Left renal pelvis (tissue), 4 donors: ENCODE measurements at regions not wholly inside any gene's neighbourhood (a gene's known extent, or its start where the extent isn't known, plus 50 kb on each side); places are given as distances from the start of the nearest gene placed in this dataset.

Experiments used
- DNase-seq, 4 donors: peaks; one replicate each; pipeline ENCODE4 v3.0.0-alpha.2; 2013; ENCODE audit warnings: low read depth in 4 of 4, low spot score in 3 of 4

DNA sequence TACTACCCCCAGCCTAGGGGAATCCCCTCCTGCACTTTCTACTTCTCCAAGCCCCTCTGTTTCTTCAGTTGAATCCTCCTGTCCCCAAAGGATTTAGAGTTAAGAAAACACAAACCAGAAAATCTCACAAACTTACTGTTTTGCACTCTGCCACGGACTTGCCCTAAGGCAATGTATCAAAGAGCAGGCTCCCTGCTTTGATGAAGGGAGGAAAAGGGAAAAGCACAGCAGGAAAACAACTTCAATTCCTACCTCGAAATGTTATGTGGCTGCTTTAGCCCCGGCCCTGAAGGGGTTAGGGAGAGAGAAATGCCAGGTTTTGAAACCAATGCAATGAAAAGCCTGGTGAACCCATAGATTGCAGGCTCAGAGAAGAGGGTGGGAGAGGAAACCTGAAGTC, 254.7 kb downstream of the MAN2A1 start:
- DNase-seq, result no peak

DNA sequence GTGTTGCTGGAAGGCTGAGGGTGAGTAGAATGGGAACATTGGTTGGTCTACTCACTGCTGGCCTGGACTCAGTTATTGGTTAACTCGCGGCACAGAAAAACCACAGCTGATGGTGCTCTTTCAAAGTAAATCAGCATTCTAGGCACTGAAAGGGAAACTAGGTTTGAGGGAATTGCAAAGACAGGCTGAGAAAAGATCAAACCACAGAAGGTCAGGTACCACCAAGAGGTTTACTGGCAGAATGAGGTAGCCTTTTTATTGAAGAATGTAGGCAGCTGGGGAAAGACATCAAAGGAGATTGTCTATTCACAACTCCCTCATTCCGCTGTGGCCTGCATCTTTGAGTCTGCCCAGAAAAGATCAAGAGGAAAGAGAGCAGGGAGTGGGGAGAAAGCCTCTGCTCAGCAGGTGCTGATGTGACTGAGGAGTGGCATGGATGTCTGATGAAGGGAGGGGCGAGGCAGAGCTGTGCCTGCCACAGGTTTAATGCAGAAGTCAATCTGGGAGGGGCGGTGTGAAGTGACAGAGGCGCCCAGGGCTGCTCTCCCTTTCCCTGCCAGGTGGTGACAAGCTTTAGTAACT, 255.5 kb downstream of the MAN2A1 start:
- no peak for DNase-seq

DNA sequence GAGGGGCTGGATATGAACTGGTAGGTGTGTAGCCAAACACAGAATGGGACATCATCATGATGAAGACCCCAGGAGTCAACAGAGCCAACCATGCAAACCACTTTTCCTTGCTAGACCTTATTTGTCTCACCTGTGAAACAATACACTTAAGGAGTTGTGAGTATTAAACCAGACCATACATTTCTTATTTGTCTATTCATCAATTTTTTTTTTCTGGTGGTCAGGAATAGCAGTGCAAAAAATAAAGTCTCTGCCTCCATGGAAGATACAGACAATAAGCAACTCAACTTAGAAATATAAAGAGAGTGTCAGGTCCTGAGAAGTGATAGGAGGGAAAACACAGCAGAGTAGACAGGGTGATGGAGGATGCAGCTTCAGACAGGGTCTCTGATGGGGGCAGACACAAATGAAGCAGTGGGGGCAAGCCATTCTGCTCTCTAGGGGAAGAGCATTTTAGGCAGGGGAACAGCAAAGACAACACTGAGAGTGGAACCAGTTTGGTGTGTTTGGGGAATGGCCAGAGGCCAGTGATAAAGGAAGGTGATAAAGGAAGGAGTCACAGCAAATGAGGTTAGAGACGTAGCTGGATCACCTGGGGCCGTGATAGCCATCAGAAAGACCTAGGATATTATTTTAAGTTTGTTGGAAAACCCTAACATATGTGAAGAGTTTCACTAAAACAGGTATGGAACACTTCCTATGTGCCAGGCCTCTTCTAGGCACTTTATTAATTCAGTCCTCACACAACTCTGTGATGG, 256.2 kb downstream of the MAN2A1 start:
- no peak for DNase-seq

DNA sequence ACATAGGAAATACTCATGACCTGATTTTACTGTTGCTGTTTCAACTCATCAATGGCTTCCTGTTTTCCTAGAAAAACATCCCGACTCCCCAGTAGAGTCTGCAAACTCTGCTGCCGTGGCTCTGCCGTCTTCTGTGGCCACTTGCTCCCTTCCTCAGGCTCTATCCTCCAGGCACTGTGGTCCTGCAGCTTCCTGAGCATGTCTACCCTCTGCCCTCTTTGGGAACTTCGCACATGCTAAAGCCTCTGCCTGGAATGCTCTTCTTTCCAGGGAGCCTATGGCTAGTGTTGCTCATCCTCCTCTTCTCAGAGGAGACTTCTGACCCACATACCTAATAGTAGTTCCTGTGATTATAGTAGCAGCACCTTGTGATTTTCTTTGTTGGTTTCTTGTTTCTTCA, 256.9 kb downstream of the MAN2A1 start:
- no peak for DNase-seq

DNA sequence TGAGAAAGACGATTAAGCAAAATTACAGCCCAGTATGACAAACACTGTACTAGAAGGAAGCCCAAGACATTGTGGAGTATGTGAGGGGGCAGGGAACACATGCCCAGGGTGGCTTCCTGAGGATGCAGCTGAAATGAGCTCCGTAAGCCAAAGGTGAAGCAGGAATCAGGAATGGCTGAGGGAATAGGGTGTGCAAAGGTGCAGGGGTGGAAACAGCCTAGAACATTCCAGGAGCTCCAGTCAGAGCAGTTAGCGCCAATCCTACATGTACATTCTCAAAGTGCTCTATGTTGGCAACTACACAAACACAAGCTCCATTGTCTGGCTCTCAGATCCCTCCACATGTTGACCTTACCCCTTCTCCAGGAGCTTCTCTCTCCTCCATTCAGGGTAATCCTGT, 257.9 kb downstream of the MAN2A1 start:
- DNase-seq, result no peak

DNA sequence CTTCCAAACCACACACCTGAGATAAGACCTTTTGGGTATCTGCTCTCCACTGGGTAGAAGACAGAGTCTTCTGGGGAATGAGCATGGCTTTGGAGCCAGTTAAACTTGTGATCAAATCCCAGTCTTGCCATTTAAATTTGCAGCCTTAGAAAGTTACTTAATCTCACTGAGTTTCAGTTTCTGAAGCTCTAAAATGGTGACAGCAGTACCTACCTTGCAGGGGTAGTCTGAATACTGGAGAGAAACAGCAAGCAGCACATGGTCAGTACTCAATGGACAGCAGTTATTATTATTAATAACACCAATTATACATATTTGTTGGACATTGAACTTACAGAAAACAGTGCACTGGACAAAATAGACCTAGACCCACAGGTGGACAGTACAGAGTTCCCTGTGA, 260.9 kb downstream of the MAN2A1 start:
- no peak for DNase-seq

DNA sequence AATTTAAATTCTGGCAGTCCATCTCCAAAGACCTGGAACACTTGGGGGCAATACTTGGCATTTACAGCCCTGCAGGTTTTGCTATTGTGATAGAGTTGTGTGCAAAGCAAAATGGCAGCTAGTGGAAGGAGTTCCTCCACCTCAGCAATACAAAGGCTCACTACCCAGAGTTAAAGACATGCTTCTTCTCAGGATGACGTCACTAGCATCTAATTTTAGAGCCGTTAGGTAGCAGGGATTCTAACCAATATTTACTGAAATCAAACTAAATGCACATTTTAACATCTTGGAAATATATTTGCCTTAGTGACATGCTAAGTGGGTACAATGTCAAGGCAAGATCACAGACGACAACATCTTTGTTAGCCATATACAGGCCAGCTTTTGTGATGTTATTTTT, 261.6 kb downstream of the MAN2A1 start:
- no peak for DNase-seq

DNA sequence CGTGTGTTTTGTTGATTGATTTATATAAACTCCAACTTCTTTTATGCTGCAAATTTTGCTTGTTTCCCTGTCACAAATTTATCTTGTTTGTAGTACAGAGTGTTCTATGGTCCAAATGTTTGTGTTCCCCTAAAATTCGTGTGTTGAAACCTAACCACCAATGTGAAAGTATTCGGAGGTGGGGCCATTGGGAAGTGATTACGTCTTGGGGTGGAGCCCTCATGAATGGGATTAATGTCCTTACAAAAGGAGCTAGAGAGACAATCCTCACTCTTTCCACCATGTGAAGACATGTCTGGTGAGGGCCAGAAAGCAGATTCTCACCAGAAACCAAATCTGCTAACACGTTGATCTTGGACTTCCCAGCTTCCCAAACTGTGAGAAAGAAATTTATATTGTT, 262.0 kb downstream of the MAN2A1 start:
- no peak for DNase-seq

DNA sequence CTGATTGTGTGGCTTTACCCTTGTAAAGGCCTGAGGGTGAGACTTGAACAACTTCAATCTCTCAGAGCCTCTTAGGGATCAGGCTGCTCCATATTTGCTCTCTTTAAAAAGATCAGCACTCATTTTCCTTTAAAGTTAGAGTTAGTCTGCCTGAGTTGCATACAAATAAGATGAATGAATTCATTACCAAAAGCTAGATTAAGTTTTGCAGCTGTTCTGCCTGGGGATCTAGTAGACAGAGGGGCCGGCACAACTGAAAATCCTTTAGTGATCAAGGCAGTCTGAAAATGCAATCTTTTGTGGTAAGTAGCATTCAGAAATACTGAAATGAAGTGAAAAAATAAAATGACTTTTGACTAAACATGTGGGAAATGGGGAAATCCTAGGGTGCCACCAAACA, 264.0 kb downstream of the MAN2A1 start:
- no peak for DNase-seq

DNA sequence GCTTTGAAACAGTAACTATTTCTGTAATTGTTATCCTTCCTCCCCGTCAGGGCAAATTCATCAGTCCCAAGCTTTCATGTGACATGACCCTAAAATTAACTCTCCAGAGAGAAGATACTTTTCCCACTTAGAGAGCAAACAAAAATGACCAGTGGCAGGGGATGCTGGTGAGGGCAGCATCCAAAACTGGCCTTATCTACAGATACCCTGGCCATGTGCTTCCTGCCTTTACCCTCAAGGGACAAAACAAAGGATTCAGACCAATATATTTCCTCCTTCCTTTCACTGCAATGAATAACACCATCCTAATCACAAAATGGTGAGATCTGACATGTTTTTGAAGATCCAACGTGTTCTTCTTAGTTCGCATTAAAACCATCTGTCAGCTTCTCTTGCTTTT, 267.2 kb downstream of the MAN2A1 start:
- DNase-seq, result no peak

DNA sequence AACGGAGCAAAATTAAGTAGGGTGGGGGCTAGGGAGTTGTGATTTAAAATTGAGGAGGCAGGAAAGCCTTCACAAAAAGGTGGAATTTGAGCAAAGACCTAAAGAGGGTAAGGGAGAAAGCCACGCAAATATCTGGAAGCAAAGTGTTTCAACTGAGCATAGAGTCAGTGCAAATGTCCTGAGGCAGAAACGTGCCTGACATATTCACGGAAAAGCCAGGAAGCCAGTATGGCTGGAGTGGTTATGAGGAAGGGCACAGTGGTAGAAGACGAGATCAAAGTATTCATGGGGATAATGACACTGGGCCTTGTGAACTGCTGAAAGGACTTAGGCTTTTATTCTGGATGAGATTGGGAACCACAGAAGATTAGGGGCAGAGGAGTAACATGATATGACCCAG, 268.4 kb downstream of the MAN2A1 start:
- no peak for DNase-seq

DNA sequence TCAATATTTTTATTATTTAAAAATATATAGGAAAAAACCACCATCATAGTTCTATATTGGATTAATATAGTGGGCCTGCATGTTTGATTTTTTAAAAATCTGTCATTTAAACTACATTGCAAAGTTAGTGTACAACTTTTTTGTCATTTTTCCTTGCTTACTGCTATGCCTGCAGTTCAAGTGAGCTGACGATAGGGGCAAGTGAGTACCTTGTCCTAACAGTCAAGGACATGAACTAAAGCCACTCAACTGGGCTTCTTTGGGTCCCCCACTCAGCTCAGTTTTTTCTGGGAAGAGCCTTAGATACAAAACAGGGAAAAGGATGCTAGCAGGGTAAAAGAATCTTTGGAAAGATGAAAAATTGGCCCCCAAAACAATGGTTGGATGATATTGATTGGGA, 269.9 kb downstream of the MAN2A1 start:
- DNase-seq, result no peak

DNA sequence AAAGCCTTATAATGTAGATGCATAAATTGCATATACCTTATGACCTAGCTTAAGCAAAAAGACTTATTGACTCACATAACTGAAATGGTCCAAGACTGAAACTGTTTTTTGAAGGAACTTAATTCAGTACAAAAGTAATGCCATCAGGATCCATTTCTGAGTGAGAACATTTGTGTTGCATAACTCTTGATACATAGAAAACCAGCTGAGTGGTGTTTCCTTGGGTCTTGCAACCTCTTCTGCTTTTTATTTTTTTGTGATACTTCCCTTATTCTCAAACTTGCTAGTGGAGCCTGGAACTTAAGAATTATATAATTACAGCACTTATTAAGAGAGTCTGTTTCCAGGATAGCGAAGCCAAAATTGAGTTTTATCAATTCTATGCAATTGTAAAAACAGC, 272.0 kb downstream of the MAN2A1 start:
- no peak for DNase-seq

DNA sequence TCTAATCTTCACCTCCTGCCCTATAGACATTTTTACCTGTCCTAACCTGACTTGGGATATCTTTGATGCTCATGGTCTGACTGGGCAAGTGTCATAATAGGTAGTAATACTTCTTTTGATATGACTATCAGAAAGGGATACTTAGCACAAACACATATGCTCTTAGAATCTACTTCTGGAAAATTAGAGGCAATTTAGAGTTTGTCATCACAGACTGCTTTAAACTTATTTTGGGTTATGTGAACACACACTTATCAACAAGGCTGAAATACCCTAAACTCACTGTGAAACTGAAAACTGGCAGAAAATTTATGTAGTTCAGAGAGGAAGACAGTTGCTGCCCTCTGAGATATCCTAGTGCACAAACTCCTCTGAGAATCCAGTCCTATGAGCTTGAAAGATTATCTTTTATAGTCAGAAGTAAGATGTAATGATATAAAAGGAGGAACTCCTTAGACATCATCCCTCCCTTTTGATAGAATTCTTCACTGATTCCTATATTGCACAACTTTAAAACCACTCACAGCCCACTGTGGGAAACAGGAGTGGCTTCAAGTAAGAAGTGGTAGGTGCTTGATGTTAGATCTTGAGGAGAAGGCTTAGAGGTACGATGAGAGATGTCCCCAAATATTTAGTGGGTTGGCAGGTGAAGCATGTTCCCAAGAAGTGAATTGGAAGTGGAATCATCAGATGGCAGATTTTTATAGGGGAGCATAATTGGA, 273.3 kb downstream of the MAN2A1 start:
- no peak for DNase-seq

DNA sequence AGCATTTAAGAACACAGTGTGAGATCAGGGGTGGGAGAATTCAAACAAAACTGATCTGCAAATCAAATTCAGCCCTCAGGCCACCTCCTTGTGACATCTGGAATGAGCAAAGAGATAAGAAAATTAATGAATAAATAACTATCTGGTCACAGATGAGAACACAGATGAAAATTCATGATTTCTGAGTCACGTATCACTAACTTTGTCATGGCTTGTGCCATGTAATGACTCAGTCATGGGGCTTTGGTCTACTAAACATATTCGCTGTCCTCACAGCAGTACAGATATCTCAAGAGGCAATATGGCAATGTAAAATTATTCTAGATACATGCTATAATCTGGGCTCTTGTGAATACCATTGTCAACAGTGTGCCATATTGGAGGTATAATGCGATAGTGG, 274.4 kb downstream of the MAN2A1 start:
- DNase-seq, result no peak

DNA sequence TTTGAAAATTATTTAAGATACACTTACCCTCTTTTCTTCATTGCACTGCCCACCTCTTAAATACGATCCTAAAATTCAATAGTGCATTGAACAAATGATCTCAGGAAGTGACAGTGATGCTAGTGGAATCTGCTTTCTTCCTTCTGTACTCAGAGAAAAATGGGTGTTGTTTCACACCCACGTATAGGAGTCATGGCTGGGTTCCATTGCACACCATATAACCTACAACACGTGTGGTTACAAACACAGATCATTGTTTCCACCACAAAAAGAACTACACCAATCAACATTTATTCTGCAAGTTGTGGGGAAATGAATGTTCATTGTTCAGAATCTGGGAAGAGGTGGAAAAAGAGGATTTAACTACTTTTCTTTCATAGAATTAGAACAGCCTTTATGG, 275.9 kb downstream of the MAN2A1 start:
- no peak for DNase-seq

DNA sequence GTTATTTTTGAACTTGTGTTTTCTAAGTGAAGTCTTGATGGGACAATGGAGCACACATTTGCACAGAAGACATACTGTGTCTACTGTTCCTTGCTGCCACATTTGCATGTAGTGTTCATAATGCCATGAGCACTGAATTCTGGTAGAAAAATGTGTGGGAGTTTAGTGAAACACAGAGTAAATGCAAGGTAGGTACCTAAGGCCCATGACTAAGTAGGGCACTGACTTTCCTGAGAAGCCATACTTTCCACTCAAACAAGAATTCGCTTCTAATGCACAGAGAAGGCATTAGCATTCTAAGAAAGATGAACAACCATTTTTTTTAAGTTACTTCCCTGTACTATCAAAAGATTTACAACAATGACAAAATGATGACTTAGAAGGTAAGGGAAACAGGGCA, 282.2 kb downstream of the MAN2A1 start:
- DNase-seq, result no peak

DNA sequence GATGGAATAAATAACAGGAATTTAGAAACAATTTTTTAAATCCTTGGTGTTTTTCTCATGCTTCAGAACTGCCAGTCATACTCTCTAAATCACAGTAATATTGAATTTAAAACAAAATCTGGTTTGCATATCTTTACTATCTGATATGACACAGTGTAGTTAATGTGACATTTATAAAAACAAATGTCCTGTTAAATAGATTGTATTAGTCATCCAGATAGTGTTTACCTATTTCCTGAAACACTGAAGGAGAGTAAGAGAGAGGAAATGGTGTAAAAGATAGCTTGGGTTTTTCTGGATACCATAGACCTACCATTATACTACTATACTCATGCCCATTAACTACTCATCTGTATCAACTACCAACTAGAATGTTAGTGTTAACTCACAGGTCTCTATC, 292.3 kb downstream of the MAN2A1 start:
- DNase-seq, result no peak

DNA sequence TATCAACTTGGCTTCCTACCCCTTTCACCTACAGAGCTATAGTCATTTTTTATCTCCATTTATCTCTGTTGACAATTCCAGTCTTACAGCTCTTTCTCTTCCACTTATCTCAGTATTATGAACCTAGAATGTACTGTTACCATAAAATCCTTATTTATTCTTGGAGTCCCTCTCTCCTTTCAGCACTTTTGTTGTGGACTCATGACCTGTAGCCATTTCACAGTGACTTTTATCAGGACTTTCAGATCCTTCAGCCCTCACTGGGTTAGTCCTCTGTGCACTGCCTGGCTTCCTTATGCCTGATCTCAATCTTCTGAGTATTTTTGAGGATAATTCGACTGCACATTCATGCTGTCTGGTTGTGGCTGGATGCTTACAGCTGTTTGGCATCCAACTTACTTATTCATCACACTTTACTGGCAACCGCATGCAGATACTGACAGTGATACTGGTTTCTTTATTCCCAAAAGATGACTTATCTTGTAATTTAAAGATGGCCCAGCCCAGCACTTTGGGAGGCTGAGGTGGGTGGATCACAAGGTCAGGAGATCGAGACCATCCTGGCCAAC, 293.3 kb downstream of the MAN2A1 start:
- DNase-seq, result no peak

DNA sequence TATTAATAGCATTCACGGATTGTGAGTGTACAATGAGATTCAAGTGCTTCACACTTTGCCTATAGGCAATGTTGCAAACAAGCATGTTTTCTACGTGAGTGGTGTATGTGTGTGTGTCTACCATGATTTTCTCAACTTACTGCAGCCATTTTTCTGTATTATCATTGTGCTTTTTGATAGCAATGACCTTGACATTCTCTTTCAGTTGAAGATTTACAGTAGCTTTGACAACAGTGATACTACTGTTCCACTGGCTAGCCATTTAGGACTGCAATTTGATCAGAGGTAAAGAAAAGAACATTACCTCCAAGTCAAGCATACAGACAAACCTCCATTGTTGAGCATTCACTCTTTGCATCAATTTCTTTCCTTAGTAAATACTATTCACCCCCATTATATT, 297.0 kb downstream of the MAN2A1 start:
- DNase-seq, result no peak

DNA sequence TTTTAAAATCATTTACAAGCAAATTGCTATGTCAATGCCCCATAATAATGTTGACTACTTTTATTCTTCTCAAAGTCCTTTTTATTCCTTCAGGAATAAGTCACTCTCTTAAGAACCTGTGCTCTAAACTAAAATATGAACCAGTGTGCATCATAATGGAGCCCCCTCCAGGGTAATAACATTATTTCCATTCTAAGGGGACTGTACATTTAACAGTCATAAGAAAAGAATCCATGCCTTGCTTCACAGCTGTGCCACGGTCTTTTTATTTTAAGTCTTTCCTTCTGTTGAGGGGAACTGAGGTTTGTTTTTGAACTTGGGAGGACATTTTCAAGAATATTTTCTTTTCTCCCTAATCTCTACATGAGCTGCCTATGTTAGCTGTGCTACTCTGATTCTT, 297.6 kb downstream of the MAN2A1 start:
- no peak for DNase-seq

DNA sequence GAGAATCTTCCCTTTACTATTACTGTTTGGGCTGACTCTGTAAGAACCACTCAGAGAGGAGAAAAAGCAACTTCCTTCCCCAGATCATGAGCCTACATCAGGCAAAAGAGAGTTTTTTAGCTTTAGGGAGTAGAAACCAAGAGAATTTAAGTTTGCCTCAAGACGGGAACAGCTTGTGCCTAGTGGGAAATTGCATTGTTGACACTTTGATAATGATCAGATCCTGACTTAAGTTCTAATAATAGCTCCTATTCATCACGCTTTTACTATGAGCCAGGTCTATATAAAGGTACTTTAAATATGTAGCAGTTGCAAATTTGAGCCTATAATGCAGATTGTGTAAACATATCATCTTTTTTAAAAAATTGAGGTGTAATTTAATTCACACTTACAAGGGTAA, 298.2 kb downstream of the MAN2A1 start:
- DNase-seq, result no peak
